ENCODE measurements at regions not wholly inside any gene's neighbourhood (a gene's known extent, or its start where the extent isn't known, plus 50 kb on each side); places are given as distances from the start of the nearest gene placed in this dataset.

DNA sequence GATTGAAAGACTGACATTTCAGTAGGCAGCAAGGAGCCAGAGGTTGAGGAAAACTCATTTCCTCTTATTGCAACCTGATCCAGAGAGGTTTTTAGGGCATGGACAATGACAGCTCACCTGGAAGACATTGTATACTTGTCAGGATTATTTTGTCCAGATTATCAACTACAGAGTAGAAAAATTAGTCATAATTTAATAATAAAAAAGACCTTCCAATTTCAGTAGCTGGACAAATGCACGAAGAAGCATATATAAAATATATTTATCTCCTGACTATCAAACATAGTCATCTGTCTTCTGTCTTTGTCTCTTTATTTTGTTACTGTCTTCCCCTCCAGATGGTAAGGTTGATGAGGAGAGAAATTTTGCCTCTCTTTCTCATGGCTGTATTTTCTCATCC is 330.6 kb upstream of the RAG2 start (continued):
- TF ChIP-seq CBX2 (IDR thresholded peaks at IDR 0.05; ENCODE audit: borderline replicate concordance, low read depth) (no peak), JUN (IDR thresholded peaks at IDR 0.05) (no peak)

DNA sequence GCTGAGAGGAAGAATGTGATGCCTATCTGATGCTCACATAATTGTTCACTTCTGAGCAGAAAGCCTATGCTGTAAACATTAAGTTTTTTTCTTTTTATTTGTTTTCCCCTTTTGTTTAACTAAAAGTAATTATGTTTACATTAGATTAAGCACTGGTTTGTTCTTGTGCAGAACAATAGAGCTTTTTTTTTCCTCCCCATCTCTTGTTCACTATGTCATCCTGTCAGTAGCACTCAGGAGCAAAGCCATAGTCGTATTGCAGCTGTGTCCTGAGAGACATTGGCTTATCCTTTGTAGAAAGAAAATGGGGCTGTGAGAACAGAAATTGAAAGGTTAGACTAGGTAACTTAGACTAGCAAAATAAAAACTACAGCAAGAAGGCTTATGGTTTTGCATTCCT is 301.8 kb upstream of the RAG2 start:
- ChIA-PET CTCF (no interaction called here), POLR2A (no interaction called here)
- TF ChIP-seq ZFP36 (IDR thresholded peaks at IDR 0.05; ENCODE audit: borderline replicate concordance, partially characterized antibody), result no peak
- no peak for TF ChIP-seq EHMT2 (IDR thresholded peaks at IDR 0.05; ENCODE audit: low read depth)
- no peak for TF ChIP-seq CHD4 (IDR thresholded peaks at IDR 0.05; ENCODE audit: borderline replicate concordance)
- TF ChIP-seq, protein P1, sequence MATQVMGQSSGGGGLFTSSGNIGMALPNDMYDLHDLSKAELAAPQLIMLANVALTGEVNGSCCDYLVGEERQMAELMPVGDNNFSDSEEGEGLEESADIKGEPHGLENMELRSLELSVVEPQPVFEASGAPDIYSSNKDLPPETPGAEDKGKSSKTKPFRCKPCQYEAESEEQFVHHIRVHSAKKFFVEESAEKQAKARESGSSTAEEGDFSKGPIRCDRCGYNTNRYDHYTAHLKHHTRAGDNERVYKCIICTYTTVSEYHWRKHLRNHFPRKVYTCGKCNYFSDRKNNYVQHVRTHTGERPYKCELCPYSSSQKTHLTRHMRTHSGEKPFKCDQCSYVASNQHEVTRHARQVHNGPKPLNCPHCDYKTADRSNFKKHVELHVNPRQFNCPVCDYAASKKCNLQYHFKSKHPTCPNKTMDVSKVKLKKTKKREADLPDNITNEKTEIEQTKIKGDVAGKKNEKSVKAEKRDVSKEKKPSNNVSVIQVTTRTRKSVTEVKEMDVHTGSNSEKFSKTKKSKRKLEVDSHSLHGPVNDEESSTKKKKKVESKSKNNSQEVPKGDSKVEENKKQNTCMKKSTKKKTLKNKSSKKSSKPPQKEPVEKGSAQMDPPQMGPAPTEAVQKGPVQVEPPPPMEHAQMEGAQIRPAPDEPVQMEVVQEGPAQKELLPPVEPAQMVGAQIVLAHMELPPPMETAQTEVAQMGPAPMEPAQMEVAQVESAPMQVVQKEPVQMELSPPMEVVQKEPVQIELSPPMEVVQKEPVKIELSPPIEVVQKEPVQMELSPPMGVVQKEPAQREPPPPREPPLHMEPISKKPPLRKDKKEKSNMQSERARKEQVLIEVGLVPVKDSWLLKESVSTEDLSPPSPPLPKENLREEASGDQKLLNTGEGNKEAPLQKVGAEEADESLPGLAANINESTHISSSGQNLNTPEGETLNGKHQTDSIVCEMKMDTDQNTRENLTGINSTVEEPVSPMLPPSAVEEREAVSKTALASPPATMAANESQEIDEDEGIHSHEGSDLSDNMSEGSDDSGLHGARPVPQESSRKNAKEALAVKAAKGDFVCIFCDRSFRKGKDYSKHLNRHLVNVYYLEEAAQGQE (IDR thresholded peaks at IDR 0.05), result no peak
- TF ChIP-seq RARB (CRISPR knock-in tag; IDR thresholded peaks at IDR 0.05), result no peak
- Histone ChIP-seq H3K4me3 (no peak overlapping the region), H3K9me3 (no peaks in the 10 kb centered on the region), H3K4me1 (no peaks in the 10 kb centered on the region), H3K4me2 (no peak overlapping the region), H3K27ac (no peak overlapping the region)
- 3% methylated on average over 1 of the region's 1 CpG for WGBS (ENCODE audit: missing lambda C conversion rate)
- no peak for DNase-seq (ENCODE audit: low read depth in 1 of 2, low spot score in 1 of 2)
- ATAC-seq, result no peak
- no peak for FAIRE-seq

DNA sequence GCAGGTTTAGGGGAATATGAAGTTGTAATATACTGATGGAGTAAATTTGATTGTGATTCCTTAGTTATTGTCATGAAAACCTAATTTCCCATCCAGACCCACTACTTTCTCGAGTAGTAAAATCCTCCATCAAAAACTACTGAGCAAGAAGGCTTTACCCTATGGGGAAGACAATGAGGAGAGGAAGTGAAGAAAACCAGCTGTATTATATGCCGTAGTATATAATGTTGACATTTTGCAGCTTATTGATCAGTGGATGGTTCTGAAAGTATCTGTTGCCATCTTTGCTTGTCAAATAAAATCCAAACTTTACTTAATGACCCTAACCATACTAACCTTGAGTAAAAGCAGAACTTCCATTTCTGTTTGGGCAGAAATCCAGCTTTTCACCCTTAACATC is 292.8 kb upstream of the RAG2 start:
- 43% methylated on average over 2 of the region's 2 CpGs for WGBS (ENCODE audit: missing lambda C conversion rate)
- Histone ChIP-seq H3K27ac (no peak overlapping the region), H3K4me3 (no peak overlapping the region), H3K4me1 (no peaks in the 10 kb centered on the region), H3K9me3 (no peaks in the 10 kb centered on the region), H3K4me2 (no peak overlapping the region)
- FAIRE-seq (no peak), ATAC-seq (no peak), DNase-seq (ENCODE audit: low read depth in 1 of 2, low spot score in 1 of 2) (no peak)
- ChIA-PET CTCF (no interaction called here), POLR2A (no interaction called here)
- TF ChIP-seq CHD4 (IDR thresholded peaks at IDR 0.05; ENCODE audit: borderline replicate concordance) (no peak), RARB (CRISPR knock-in tag; IDR thresholded peaks at IDR 0.05) (no peak), GATA3 (IDR thresholded peaks at IDR 0.05; ENCODE audit: borderline replicate concordance) (no peak), CBX8 (IDR thresholded peaks at IDR 0.05) (no peak), RAD21 (conservative IDR thresholded peaks at IDR 0.05 in 1 of 2, IDR thresholded peaks at IDR 0.05 in 1 of 2) (no peak), FOXS1 (CRISPR knock-in tag; IDR thresholded peaks at IDR 0.05) (no peak), RNF2 (IDR thresholded peaks at IDR 0.05; ENCODE audit: borderline replicate concordance, low read depth) (no peak)

DNA sequence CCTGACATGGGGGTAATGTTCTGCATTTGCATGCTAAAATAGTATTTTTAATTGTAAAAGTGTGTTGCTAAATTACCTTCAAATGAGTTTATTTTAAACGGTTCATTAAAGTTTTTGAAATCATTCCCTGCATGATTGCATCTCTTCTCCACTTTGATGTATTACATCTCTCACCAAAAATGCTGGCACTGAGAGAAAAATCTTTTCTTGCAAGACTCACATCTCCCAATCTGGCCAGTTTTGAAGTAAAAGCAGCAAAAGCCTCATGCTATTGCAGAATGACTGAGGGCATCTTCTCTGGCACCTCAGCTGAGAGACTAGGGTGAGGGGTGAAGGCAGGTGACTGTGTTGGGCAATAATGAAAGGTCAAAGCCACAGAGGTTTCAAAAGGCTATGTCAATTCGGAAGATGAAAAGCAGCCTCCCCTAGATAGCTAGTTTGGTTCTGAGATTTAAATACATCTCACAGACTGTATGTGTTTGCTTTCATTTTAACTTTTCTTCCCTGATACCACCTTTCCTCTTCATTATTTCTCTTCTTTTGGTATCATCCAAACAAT is 292.2 kb upstream of the RAG2 start:
- no peak for ATAC-seq
- FAIRE-seq, result no peak
- Histone ChIP-seq H3K4me1 (no peaks in the 10 kb centered on the region), H3K4me3 (no peak overlapping the region), H3K9me3 (no peaks in the 10 kb centered on the region), H3K4me2 (no peak overlapping the region), H3K27ac (no peak overlapping the region)
- WGBS (ENCODE audit: missing lambda C conversion rate), result 2% methylated on average over 2 of the region's 2 CpGs
- CTCF ChIA-PET, result no interaction called here
- TF ChIP-seq, protein P2, sequence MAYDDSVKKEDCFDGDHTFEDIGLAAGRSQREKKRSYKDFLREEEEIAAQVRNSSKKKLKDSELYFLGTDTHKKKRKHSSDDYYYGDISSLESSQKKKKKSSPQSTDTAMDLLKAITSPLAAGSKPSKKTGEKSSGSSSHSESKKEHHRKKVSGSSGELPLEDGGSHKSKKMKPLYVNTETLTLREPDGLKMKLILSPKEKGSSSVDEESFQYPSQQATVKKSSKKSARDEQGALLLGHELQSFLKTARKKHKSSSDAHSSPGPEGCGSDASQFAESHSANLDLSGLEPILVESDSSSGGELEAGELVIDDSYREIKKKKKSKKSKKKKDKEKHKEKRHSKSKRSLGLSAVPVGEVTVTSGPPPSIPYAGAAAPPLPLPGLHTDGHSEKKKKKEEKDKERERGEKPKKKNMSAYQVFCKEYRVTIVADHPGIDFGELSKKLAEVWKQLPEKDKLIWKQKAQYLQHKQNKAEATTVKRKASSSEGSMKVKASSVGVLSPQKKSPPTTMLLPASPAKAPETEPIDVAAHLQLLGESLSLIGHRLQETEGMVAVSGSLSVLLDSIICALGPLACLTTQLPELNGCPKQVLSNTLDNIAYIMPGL (CRISPR knock-in tag; IDR thresholded peaks at IDR 0.05; ENCODE audit: borderline replicate concordance), result no peak
- TF ChIP-seq, protein P3, sequence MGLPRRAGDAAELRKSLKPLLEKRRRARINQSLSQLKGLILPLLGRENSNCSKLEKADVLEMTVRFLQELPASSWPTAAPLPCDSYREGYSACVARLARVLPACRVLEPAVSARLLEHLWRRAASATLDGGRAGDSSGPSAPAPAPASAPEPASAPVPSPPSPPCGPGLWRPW (IDR thresholded peaks at IDR 0.05), result no peak
- TF ChIP-seq, protein P4, sequence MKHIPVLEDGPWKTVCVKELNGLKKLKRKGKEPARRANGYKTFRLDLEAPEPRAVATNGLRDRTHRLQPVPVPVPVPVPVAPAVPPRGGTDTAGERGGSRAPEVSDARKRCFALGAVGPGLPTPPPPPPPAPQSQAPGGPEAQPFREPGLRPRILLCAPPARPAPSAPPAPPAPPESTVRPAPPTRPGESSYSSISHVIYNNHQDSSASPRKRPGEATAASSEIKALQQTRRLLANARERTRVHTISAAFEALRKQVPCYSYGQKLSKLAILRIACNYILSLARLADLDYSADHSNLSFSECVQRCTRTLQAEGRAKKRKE (CRISPR knock-in tag; IDR thresholded peaks at IDR 0.05; ENCODE audit: low read depth), result no peak
- TF ChIP-seq EHF (CRISPR knock-in tag; IDR thresholded peaks at IDR 0.05) (no peak), CHD4 (IDR thresholded peaks at IDR 0.05; ENCODE audit: borderline replicate concordance) (no peak), ZFP36 (IDR thresholded peaks at IDR 0.05; ENCODE audit: borderline replicate concordance, partially characterized antibody) (no peak)
- TF ChIP-seq, protein P5, sequence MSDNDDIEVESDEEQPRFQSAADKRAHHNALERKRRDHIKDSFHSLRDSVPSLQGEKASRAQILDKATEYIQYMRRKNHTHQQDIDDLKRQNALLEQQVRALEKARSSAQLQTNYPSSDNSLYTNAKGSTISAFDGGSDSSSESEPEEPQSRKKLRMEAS (IDR thresholded peaks at IDR 0.05), result no peak
- DNase-seq (ENCODE audit: low read depth in 1 of 2, low spot score in 1 of 2), result no peak
- POLR2A ChIA-PET, result no interaction called here
